Gastroesophageal sphincter (tissue), 4 donors: ENCODE measurements at regions not wholly inside any gene's neighbourhood (a gene's known extent, or its start where the extent isn't known, plus 50 kb on each side); places are given as distances from the start of the nearest gene placed in this dataset.

Source experiments
- ATAC-seq: fragments of 150-250 bp; one replicate; pipeline ENCODE4 v1.9.1; 2016; ENCODE audit warnings: mild to moderate bottlenecking, moderate library complexity
- H3K27ac ChIP-seq, 4 donors: fragments of 200-600 bp; sonication (generic) in 3 of 4; 1 replicate in 3 of 4; 2 replicates in 1 of 4; pipeline ENCODE4 v1.5.1; 2016 to 2019
- H3K27me3 ChIP-seq: fragments of 200-600 bp; sonication (generic); one replicate; pipeline ENCODE4 v1.5.1; 2019
- H3K36me3 ChIP-seq, 2 donors: fragments of 200-600 bp; sonication (generic); one replicate each; pipeline ENCODE4 v1.5.1; 2019; ENCODE audit warnings: control low read depth in 1 of 2
- H3K4me1 ChIP-seq, 3 donors: fragments of 200-600 bp; sonication (generic); 1 replicate in 2 of 3; 2 replicates in 1 of 3; pipeline ENCODE4 v1.5.1; 2016 to 2019; ENCODE audit warnings: control low read depth in 2 of 3
- H3K4me3 ChIP-seq, 2 donors: fragments of 200-600 bp; sonication (generic); one replicate each; pipeline ENCODE4 v1.5.1; 2019; ENCODE audit warnings: mild to moderate bottlenecking in 1 of 2, moderate library complexity in 1 of 2
- H3K9me3 ChIP-seq, 3 donors: fragments of 200-600 bp; sonication (generic); one replicate each; pipeline ENCODE4 v1.5.1; 2017 to 2019; ENCODE audit warnings: control low read depth in 2 of 3
- EP300 ChIP-seq: sonication (generic); formaldehyde crosslinking; IDR thresholded peaks from one replicate; pipeline ENCODE4 v1.6.1; 2017; ENCODE audit warnings: antibody characterized with exemption, mild to moderate bottlenecking
- POLR2A ChIP-seq, 2 donors: fragments of 450-650 bp; IDR thresholded peaks; one replicate each; pipeline ENCODE4 v1.6.1; 2017; ENCODE audit warnings: antibody characterized with exemption in 2 of 2, mild to moderate bottlenecking in 2 of 2, moderate library complexity in 1 of 2
- POLR2AphosphoS5 ChIP-seq: sonication (generic); formaldehyde crosslinking; IDR thresholded peaks from one replicate; pipeline ENCODE4 v1.6.1; 2017; ENCODE audit warnings: antibody characterized with exemption
- WGBS, 2 donors: methylation state at CpG; one replicate each; pipeline ENCODE4 v1.1.5; 2018; ENCODE audit warnings: low coverage in 1 of 2; 5-methylcytosine and 5-hydroxymethylcytosine counted together
- TF ChIP-seq, protein P1 (sequence below), 4 experiments: fragments of 200-600 bp in 2 of 4; fragments of 450-650 bp in 2 of 4; sonication (generic) in 1 of 4; IDR thresholded peaks; one replicate each; pipeline ENCODE4 v1.5.1; 2017 to 2019; ENCODE audit warnings: antibody characterized with exemption in 4 of 4, mild to moderate bottlenecking in 2 of 4, moderate library complexity in 2 of 4

DNA sequence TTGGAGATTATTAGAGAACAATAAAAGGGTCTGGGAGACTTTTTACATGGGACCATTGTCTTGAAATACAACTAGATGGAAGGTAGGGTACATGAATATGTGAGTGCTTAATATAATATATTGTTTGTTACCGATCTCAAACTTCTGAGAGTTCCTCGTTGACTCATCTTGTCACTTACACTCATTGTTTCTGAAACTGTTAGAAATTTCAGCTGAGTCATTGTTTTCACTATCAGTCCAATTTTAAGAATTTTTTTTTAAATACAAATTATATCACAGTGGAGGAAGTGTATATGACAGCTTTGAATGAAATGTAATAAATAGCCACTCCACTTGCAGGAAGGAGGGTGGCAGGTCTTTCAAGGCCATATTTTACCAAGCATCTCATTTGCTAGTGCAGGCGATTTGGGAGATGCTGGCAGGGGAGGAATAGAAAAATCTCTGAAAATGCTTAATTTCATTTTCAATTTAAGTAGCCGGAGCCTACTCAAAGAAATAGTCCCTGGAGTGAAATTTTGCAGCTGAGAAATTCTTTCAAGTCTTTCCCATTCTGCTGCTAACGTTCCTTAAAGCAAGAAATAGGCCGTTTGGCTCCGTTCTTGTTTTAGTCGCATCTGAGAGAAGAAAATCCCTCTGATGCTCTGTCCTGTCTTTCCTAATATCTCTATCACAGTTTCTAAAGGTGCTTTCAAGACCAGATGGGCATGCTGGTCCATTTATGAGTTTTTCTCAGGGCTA is 1404.2 kb upstream of the CELF2 start:
- no peaks in the 10 kb centered on the region for H3K9me3 ChIP-seq
- WGBS, 2 donors = 36 to 52% methylated on average over 8 of the region's 8 CpGs
- H3K27me3 ChIP-seq = no peaks in the 10 kb centered on the region
- no peak for TF ChIP-seq POLR2AphosphoS5
- TF ChIP-seq EP300 = no peak
- TF ChIP-seq POLR2A (IDR thresholded peaks at IDR 0.05) = no peak
- TF ChIP-seq, protein P1, sequence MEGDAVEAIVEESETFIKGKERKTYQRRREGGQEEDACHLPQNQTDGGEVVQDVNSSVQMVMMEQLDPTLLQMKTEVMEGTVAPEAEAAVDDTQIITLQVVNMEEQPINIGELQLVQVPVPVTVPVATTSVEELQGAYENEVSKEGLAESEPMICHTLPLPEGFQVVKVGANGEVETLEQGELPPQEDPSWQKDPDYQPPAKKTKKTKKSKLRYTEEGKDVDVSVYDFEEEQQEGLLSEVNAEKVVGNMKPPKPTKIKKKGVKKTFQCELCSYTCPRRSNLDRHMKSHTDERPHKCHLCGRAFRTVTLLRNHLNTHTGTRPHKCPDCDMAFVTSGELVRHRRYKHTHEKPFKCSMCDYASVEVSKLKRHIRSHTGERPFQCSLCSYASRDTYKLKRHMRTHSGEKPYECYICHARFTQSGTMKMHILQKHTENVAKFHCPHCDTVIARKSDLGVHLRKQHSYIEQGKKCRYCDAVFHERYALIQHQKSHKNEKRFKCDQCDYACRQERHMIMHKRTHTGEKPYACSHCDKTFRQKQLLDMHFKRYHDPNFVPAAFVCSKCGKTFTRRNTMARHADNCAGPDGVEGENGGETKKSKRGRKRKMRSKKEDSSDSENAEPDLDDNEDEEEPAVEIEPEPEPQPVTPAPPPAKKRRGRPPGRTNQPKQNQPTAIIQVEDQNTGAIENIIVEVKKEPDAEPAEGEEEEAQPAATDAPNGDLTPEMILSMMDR (IDR thresholded peaks at IDR 0.05) = no peak
- H3K4me3 ChIP-seq = no peak overlapping the region
- H3K27ac ChIP-seq = no peak overlapping the region
- H3K4me1 ChIP-seq = no peaks in the 10 kb centered on the region
- no peaks in the 10 kb centered on the region for H3K36me3 ChIP-seq
- no peak for ATAC-seq

DNA sequence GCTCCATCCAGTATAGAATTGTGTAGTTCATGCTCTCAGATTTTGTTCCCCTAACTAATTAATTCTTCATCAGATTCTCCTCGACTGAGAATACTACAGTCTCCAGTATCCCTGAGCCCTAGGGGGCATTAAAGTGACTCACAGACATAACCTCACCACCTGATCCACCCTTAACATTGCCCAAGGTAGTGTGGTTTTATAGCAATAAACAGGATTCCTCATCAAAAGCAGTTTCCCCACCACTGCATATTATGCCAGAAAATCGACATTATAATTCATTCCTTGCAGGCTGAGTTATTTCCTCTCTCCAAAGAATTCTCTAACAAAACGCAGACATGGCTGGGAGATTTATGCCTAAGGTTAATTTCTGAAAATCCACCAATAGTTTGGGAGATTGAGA is 1402.5 kb upstream of the CELF2 start:
- H3K4me3 ChIP-seq = no peak overlapping the region
- peaks cover 0 to 8% (median 0%) of the 10 kb centered on the region in 3 donors for H3K9me3 ChIP-seq
- no peaks in the 10 kb centered on the region for H3K4me1 ChIP-seq
- no peak for ATAC-seq
- WGBS, 2 donors = 68 to 100% methylated on average over 3 of the region's 3 CpGs
- no peaks in the 10 kb centered on the region for H3K27me3 ChIP-seq
- no peak for TF ChIP-seq POLR2A (IDR thresholded peaks at IDR 0.05)
- TF ChIP-seq EP300 = no peak
- TF ChIP-seq POLR2AphosphoS5 = no peak
- TF ChIP-seq, protein P1 (IDR thresholded peaks at IDR 0.05) = no peak
- H3K36me3 ChIP-seq = no peaks in the 10 kb centered on the region
- no peak overlapping the region for H3K27ac ChIP-seq

DNA sequence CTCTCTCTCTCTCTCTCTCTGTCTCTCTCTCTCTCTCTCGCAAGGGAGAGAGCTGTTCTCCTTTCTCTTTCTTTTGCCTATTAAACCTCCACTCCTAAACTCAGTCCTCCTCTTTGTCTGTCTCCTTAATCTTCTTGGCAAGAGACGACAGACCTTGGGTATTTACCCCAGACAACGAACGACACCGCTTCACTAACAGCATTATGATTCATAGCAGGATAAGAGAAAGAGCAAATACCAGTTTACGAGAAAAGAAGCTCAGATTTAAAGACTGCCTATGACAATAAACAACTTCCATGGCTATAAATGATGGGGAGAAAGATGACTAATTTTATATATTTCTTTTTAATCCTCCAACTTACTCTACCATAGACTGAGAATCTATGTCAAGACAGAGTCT is 1396.5 kb upstream of the CELF2 start:
- WGBS, 2 donors = 22 to 35% methylated on average over 6 of the region's 6 CpGs
- Histone ChIP-seq H3K27ac (no peak overlapping the region), H3K4me1 (peaks cover 0 to 10% (median 0%) of the 10 kb centered on the region in 3 donors), H3K4me3 (no peak overlapping the region), H3K9me3 (peaks cover 0 to 8% (median 0%) of the 10 kb centered on the region in 3 donors), H3K27me3 (no peaks in the 10 kb centered on the region), H3K36me3 (no peaks in the 10 kb centered on the region)
- ATAC-seq = no peak
- TF ChIP-seq EP300 = no peak
- TF ChIP-seq, protein P1 (IDR thresholded peaks at IDR 0.05) = no peak
- TF ChIP-seq POLR2AphosphoS5 = no peak
- no peak for TF ChIP-seq POLR2A (IDR thresholded peaks at IDR 0.05)

DNA sequence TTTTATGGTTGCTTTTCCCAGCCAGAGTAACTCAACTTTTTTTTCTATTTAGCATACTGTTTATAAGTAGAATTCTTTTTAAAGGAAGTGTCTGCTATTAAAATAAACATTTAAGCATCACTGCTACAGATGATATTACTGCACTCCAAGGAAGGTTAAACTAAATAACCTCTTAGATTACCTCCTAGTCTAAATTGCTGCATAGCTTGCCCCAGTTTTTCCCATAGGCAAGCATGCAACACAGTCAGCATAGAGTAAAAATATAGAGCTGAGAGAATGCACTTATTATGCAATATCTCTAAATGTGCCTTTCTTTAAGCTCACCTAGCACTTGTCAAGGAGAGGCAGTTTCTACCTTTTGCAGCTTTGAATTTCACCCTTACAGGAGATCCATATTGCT is 1392.4 kb upstream of the CELF2 start:
- ATAC-seq = no peak
- TF ChIP-seq EP300 (no peak), POLR2A (IDR thresholded peaks at IDR 0.05) (no peak), POLR2AphosphoS5 (no peak)
- TF ChIP-seq, protein P1 (IDR thresholded peaks at IDR 0.05) = no peak
- no peak overlapping the region for H3K27ac ChIP-seq
- H3K27me3 ChIP-seq = no peaks in the 10 kb centered on the region
- H3K4me3 ChIP-seq = no peak overlapping the region
- H3K4me1 ChIP-seq = peaks cover 0 to 10% (median 0%) of the 10 kb centered on the region in 3 donors
- no peaks in the 10 kb centered on the region for H3K9me3 ChIP-seq
- H3K36me3 ChIP-seq = no peaks in the 10 kb centered on the region

DNA sequence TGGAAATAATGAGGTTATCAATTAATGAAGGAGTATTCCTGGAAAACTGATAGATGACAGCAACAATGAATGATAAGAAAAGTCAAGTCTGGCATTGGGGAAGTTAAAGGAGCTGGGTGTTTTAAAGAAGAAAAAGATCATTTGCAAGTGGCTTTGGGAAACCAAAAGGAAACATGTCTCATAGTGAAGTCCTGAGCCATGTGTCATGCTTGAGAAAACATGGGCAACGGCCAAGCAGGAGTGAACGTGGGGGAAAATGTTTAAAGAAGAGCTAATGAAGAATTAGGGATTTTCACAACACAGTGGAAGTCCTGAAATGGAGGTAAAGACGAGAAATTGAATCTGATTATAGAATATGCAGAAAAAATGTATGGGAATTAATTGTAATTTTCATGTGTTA is 1383.2 kb upstream of the CELF2 start:
- no peak for TF ChIP-seq EP300
- no peak for TF ChIP-seq POLR2AphosphoS5
- TF ChIP-seq, protein P1 (IDR thresholded peaks at IDR 0.05) = no peak
- no peak for TF ChIP-seq POLR2A (IDR thresholded peaks at IDR 0.05)
- Histone ChIP-seq H3K4me1 (peaks cover 0 to 9% (median 0%) of the 10 kb centered on the region in 3 donors), H3K9me3 (no peaks in the 10 kb centered on the region), H3K27ac (no peak overlapping the region), H3K4me3 (no peak overlapping the region), H3K27me3 (no peaks in the 10 kb centered on the region), H3K36me3 (no peaks in the 10 kb centered on the region)
- no peak for ATAC-seq
- 33 to 47% methylated on average over 3 of the region's 3 CpGs for WGBS, 2 donors
